ENCODE measurements at regions not wholly inside any gene's neighbourhood (a gene's known extent, or its start where the extent isn't known, plus 50 kb on each side); places are given as distances from the start of the nearest gene placed in this dataset.

DNA sequence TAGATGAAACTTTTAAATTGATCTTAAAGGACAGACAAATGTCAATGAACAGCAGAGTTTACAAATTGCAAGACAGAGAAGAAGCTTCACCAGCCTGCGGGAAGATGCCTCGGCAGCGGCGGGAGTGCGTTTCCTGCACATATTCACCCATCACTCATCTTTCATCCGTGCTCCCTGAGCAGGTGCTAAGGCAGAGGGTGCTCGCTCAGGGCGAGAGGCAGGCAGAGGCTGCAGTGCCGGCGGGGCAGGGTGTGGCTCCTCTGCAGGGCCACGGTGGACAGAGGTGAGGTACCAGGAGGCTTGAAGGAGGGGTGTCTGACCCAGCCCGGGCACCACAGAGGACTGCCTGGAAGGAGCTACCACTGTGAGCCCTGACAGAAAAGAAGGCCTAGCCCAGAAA lies 155.2 kb upstream of the PPP2R2D start:
- Mint-ChIP-seq H3K27me3 (ENCODE audit: low read depth in 3 of 3) (peaks cover 6 to 13% (median 12%) of the 10 kb centered on the region in 3 donors), H3K4me3 (no peak overlapping the region), H3K27ac (no peak overlapping the region), H3K4me1 (peaks cover 11% of the 10 kb centered on the region), H3K36me3 (no peaks in the 10 kb centered on the region), H3K9me3 (peaks cover 0 to 2% (median 0%) of the 10 kb centered on the region in 7 donors)
- WGBS (ENCODE audit: insufficient coverage) = 97% methylated on average over 7 of the region's 12 CpGs
- no peaks in the 10 kb centered on the region for H3K4me1 ChIP-seq (ENCODE audit: control insufficient read depth in 1 of 2, insufficient read depth in 2 of 2, low read length in 2 of 2)
- H3K4me2 ChIP-seq (replicated peaks; ENCODE audit: extremely low read depth, low read length, poor library complexity, severe bottlenecking) = no peak overlapping the region
- no peak overlapping the region for H3K4me3 ChIP-seq (replicated peaks in 1 of 3; ENCODE audit: low read depth in 2 of 3, low read length in 3 of 3)
- H3K27me3 ChIP-seq (ENCODE audit: control insufficient read depth in 2 of 2, insufficient read depth in 2 of 2, low read length in 2 of 2) = no peaks in the 10 kb centered on the region
- TF ChIP-seq, protein P1, sequence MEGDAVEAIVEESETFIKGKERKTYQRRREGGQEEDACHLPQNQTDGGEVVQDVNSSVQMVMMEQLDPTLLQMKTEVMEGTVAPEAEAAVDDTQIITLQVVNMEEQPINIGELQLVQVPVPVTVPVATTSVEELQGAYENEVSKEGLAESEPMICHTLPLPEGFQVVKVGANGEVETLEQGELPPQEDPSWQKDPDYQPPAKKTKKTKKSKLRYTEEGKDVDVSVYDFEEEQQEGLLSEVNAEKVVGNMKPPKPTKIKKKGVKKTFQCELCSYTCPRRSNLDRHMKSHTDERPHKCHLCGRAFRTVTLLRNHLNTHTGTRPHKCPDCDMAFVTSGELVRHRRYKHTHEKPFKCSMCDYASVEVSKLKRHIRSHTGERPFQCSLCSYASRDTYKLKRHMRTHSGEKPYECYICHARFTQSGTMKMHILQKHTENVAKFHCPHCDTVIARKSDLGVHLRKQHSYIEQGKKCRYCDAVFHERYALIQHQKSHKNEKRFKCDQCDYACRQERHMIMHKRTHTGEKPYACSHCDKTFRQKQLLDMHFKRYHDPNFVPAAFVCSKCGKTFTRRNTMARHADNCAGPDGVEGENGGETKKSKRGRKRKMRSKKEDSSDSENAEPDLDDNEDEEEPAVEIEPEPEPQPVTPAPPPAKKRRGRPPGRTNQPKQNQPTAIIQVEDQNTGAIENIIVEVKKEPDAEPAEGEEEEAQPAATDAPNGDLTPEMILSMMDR (IDR thresholded peaks at IDR 0.05) = no peak
- H2AFZ ChIP-seq (ENCODE audit: insufficient read depth, low read depth, low read length, poor library complexity, severe bottlenecking) = no peak overlapping the region
- H3K36me3 ChIP-seq (replicated peaks in 1 of 2; ENCODE audit: control insufficient read depth in 1 of 2, insufficient read depth in 2 of 2, low read length in 2 of 2) = no peaks in the 10 kb centered on the region
- H3K79me2 ChIP-seq (ENCODE audit: insufficient read depth, low read length) = no peaks in the 10 kb centered on the region
- H3K27ac ChIP-seq (ENCODE audit: low read depth in 1 of 2, low read length in 2 of 2) = no peak overlapping the region
- no peak overlapping the region for H3K9ac ChIP-seq (ENCODE audit: insufficient read depth, low read length, poor library complexity, severe bottlenecking)
- intact Hi-C loops (cut with micrococcal nuclease) = no loop called here
- no peaks in the 10 kb centered on the region for H4K20me1 ChIP-seq (ENCODE audit: insufficient read depth, low read length)
- DNase-seq = no peak
- no peaks in the 10 kb centered on the region for H3K9me3 ChIP-seq (replicated peaks in 1 of 2; ENCODE audit: control insufficient read depth in 1 of 2, insufficient read depth in 1 of 2, low read length in 2 of 2)

- Histone ChIP-seq H3K4me2 (replicated peaks; ENCODE audit: extremely low read depth, low read length, poor library complexity, severe bottlenecking) (no peak overlapping the region), H3K79me2 (ENCODE audit: insufficient read depth, low read length) (no peaks in the 10 kb centered on the region), H3K36me3 (replicated peaks in 1 of 2; ENCODE audit: control insufficient read depth in 1 of 2, insufficient read depth in 2 of 2, low read length in 2 of 2) (no peaks in the 10 kb centered on the region), H3K9me3 (replicated peaks in 1 of 2; ENCODE audit: control insufficient read depth in 1 of 2, insufficient read depth in 1 of 2, low read length in 2 of 2) (no peaks in the 10 kb centered on the region), H3K27ac (ENCODE audit: low read depth in 1 of 2, low read length in 2 of 2) (no peak overlapping the region), H3K9ac (ENCODE audit: insufficient read depth, low read length, poor library complexity, severe bottlenecking) (no peak overlapping the region), H3K4me3 (replicated peaks in 1 of 3; ENCODE audit: low read depth in 2 of 3, low read length in 3 of 3) (no peak overlapping the region), H3K27me3 (ENCODE audit: control insufficient read depth in 2 of 2, insufficient read depth in 2 of 2, low read length in 2 of 2) (no peaks in the 10 kb centered on the region), H3K4me1 (ENCODE audit: control insufficient read depth in 1 of 2, insufficient read depth in 2 of 2, low read length in 2 of 2) (no peaks in the 10 kb centered on the region), H2AFZ (ENCODE audit: insufficient read depth, low read depth, low read length, poor library complexity, severe bottlenecking) (no peak overlapping the region), H4K20me1 (ENCODE audit: insufficient read depth, low read length) (no peaks in the 10 kb centered on the region)
- Mint-ChIP-seq H3K4me3 (no peak overlapping the region), H3K36me3 (no peaks in the 10 kb centered on the region), H3K27ac (no peak overlapping the region), H3K9me3 (no peaks in the 10 kb centered on the region), H3K4me1 (peaks cover 11% of the 10 kb centered on the region), H3K27me3 (ENCODE audit: low read depth in 3 of 3) (peaks cover 8 to 13% (median 12%) of the 10 kb centered on the region in 3 donors)
- intact Hi-C loops (cut with micrococcal nuclease) = no loop called here
- 95% methylated on average over 10 of the region's 20 CpGs for WGBS (ENCODE audit: insufficient coverage)
- TF ChIP-seq, protein P1 (IDR thresholded peaks at IDR 0.05) = no peak
- no peak for DNase-seq
These were observed 154.5 kb upstream of the PPP2R2D start for GRCh38 chr10:131746241-131746711.

All from CD14-positive monocyte (primary cell).